GM18499 (cell line): ENCODE measurements at regions not wholly inside any gene's neighbourhood (a gene's known extent, or its start where the extent isn't known, plus 50 kb on each side); places are given as distances from the start of the nearest gene placed in this dataset.
"Not testable (repeated sequence)": the region's sequence is repeated elsewhere in the genome, so short reads cannot be mapped to it uniquely, and the experiment has no call there.

Experiments used
- ATAC-seq: cut with Tn5 transposase; IDR thresholded peaks from one replicate; pipeline ENCODE4 v1.9.1; 2021; ENCODE audit warnings: moderate number of reproducible peaks; ENCODE audit not compliant: insufficient read depth, unreplicated experiment

GRCh38 chr4:103499094-103499493 lies 220.7 kb downstream of the TACR3 start:
- no peak for ATAC-seq

GRCh38 chr4:103498161-103499070 lies 221.4 kb downstream of the TACR3 start:
- peak; percentile 86 for ATAC-seq

DNA sequence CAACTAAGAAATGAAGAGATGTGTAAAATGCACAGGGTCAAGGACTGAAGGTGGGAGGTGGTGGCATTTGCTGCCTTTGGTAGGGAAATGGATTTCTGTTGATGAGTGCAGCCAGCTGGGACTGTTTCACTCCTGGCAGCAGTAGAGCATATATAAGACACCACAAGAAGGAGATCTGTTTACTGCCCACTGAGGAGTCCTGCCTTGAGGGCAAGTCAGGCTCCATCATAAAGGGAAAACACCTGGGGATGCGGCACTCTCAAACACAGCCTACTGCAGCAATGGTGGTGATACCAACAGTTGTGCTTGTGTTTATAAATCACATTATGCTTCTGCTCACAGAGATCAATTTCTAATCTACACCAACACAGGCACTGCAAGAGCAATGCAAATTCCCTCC lies 222.1 kb downstream of the TACR3 start:
- peak; percentile 46 for ATAC-seq

- no peak for ATAC-seq
Observed at GRCh38 chr4:103496800-103497199, 223.0 kb downstream of the TACR3 start.

- no peak for ATAC-seq
Observed at GRCh38 chr4:103493450-103494159, 226.2 kb downstream of the TACR3 start.

DNA sequence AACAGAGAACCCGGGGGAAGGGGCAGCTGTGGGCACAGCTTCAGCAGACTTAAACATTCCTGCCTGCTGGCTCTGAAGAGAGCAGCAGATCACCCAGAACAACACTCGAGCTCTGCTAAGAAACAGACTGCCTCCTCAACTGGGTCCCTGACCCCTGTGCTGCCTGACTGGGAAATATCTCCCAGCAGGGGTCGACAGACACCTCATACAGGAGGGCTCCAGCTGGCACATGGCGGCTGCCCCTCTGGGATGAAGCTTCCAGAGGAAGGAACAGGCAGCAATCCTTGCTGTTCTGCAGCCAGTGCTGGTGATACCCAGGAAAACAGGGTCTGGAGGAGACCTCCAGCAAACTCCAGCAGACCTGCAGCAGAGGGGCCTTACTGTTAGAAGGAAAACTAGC lies 234.5 kb downstream of the TACR3 start:
- not testable (repeated sequence) for ATAC-seq

GRCh38 chr4:103484521-103484920 lies 235.3 kb downstream of the TACR3 start:
- ATAC-seq, result no peak

- no peak for ATAC-seq
Observed at GRCh38 chr4:103482893-103483292, 236.9 kb downstream of the TACR3 start.

DNA sequence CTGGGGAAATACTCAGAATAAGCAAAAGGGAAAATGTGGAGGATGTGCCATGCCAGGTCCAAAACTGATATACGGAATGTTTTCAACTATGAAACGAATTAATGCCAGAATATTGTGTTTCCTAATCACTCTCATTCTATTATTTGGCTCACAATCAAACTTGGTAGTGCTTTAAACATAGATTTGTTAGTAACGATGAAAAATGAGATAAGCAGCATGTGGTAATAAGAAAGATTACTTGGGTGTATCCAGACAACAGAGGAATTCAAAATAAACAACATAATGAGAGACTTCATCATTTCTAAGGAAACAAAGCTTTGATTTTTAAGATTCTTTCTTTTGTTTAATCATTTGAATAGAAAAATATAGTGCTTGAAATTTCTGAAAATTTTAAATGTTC lies 237.3 kb downstream of the TACR3 start:
- ATAC-seq, result no peak

GRCh38 chr4:103478734-103479133 lies 241.1 kb downstream of the TACR3 start:
- no peak for ATAC-seq

DNA sequence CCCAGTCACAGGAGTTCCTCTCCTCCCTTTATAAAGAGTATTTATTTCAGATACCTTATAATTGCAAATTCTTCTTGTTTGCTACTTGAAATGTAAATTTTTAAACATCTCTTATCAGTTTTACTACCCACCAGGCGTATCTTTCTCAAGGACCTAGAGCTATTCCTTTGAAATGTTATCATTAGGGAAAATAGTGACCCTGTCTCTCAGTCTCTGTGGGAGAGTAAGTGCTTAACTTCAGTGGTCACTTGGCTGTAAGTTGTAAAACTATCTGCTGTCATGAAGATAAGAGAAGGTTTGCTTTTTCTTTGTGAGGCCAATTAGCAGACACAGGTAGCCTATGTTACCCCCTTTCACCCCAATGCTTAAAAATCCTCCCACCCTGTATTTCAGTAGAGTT lies 241.6 kb downstream of the TACR3 start:
- no peak for ATAC-seq

DNA sequence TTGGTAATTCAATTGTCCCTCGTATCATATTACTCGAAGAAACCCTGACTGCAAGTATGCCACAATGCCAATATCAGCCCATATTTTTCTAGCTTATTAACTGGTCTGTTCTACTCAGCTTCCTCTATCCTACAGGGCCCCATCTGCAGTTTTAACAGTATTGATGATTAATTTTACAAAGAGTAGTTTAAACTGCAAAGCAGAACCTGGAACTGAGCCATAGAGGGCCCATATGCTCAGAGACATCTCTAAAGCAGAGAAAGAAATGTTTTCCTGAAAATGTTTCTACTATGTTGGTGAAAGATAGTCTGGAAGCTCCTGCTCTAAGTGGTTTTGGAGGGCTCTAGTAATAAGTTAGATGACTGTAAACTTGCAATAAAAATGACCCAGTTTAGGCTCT lies 259.4 kb upstream of the CENPE start:
- ATAC-seq, result no peak

- ATAC-seq, result no peak
Observed at GRCh38 chr4:103451341-103451740, 253.2 kb upstream of the CENPE start.

- ATAC-seq, result no peak
Observed at GRCh38 chr4:103450693-103451092, 252.6 kb upstream of the CENPE start.

- ATAC-seq, result no peak
Observed at GRCh38 chr4:103449296-103450023, 251.3 kb upstream of the CENPE start.

DNA sequence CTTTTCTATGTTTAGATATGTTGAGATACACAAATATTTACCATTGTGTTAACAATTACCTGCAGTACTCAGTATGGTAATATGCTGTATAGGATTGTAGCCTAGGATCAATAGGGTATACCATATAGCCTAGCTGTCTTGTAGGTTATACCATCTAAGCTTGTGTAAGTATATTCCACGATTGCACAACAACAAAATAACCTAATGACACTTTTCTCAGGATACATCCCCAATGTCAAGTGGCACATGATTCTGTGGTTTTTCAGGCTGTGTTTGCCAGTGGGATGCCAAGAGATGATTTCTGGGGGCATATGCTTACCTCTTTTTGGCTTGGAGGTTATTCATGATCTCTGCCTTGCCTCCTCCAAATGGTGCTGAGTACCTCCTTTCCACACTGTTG lies 247.2 kb upstream of the CENPE start:
- no peak for ATAC-seq

GRCh38 chr4:103443324-103443723 lies 245.2 kb upstream of the CENPE start:
- no peak for ATAC-seq

DNA sequence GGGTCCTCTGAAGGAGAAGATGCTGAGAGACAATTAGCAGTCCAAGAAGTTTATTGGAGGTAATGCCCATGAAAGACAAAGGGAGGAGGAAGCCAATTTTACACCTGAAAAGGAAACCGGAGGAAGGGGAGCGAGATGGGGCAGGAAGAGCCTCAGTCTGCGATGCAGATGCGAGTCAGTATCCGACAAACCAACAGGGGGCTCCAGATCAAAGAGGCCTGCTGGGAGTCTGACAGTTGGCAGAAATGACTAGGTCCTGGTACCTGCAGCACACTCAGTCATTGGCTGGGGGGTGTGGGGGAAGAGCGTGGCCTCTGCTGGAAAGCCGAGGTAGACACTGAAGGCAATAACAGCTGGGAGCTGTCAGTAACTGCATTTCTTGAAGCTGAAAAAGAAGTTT lies 231.1 kb upstream of the CENPE start:
- peak; percentile 87 for ATAC-seq

- no peak for ATAC-seq
Observed at GRCh38 chr4:103425406-103425805, 227.3 kb upstream of the CENPE start.

DNA sequence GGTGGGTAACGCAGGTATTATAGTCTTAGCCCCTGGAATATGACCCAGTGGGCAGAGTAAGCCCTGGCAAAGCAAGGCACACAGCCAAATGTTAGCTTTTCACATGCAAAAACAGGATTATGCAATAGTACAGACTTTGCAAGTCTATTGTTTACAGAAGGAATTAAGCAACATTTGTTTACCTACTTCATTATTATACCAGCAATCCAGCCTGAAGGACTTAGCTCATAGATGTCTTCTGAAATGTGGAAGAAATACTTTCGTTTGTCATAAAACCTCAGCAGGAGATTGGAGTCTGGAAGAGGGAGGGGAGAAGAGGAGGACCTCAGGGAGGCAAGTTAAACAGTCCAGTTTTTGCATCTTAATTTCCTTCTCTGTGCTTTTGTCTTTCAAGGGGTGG lies 226.7 kb upstream of the CENPE start:
- ATAC-seq, result no peak

- no peak for ATAC-seq
Observed at GRCh38 chr4:103423261-103423660, 225.1 kb upstream of the CENPE start.
